Panc1 (cell line): ENCODE measurements at regions not wholly inside any gene's neighbourhood (a gene's known extent, or its start where the extent isn't known, plus 50 kb on each side); places are given as distances from the start of the nearest gene placed in this dataset.
"Not testable (repeated sequence)": the region's sequence is repeated elsewhere in the genome, so short reads cannot be mapped to it uniquely, and the experiment has no call there.

ENCODE experiments used
- ATAC-seq: fragments of 200-7000 bp; cut with Tn5 transposase; 2 replicates; pipeline ENCODE4 v1.9.1; 2020; ENCODE audit warnings: mild to moderate bottlenecking, moderate library complexity
- BruUV-seq: library from RNA; stranded (reverse); fragments of 400-500 nt; replicated peaks from 2 replicates; lab custom pipeline; 2021; lab: Mats Ljungman, UMichigan
- CTCF ChIA-PET: fragments of 300-600 bp; sonication (Branson Sonifier 250); formaldehyde crosslinking; loops from one replicate; lab custom pipeline; 2022; ENCODE audit warnings: antibody characterized with exemption; lab: Charles Lee
- POLR2A ChIA-PET: fragments of 300-600 bp; sonication (Branson Sonifier 250); formaldehyde crosslinking; loops from one replicate; lab custom pipeline; 2022; ENCODE audit warnings: antibody characterized with exemption; lab: Charles Lee
- DNase-seq: peaks from one replicate; pipeline ENCODE4 v3.0.0-alpha.2; 2010; ENCODE audit warnings: low read depth, low spot score
- H3K27ac ChIP-seq: 2 replicates; pipeline ENCODE4 v1.5.1; 2011; ENCODE audit warnings: mild to moderate bottlenecking, low read length, inconsistent platforms
- H3K27me3 ChIP-seq: fragments of 200-500 bp; sonication (Bioruptor generic); 2 replicates; pipeline ENCODE4 v1.6.0; 2014; ENCODE audit warnings: low read length, inconsistent platforms; ENCODE audit not compliant: control insufficient read depth, insufficient read depth
- H3K36me3 ChIP-seq: fragments of 200-500 bp; sonication (Bioruptor generic); 2 replicates; pipeline ENCODE4 v1.5.1; 2014; ENCODE audit warnings: inconsistent platforms, mild to moderate bottlenecking, low read length, moderate library complexity; ENCODE audit not compliant: control insufficient read depth, insufficient read depth
- H3K4me1 ChIP-seq: 2 replicates; pipeline ENCODE4 v1.5.1; 2011; ENCODE audit warnings: inconsistent platforms, mild to moderate bottlenecking, low read length, moderate library complexity; ENCODE audit not compliant: control insufficient read depth, insufficient read depth
- H3K4me3 ChIP-seq, 2 experiments: 2 replicates each; pipeline ENCODE4 v1.5.1; 2011 to 2012; ENCODE audit warnings: low read depth in 2 of 2, low read length in 2 of 2, mild to moderate bottlenecking in 2 of 2, inconsistent platforms in 1 of 2, moderate library complexity in 1 of 2
- H3K9me3 ChIP-seq: fragments of 200-500 bp; sonication (Bioruptor generic); 2 replicates; pipeline ENCODE4 v1.5.1; 2014; ENCODE audit warnings: low read depth, mild to moderate bottlenecking, inconsistent platforms, low read length, moderate library complexity; ENCODE audit not compliant: control insufficient read depth, insufficient read depth
- CTCF ChIP-seq: fragments of 450-650 bp; IDR thresholded peaks from 2 replicates; pipeline ENCODE4 v1.5.1; 2017; ENCODE audit warnings: mild to moderate bottlenecking
- POLR2AphosphoS5 ChIP-seq: IDR thresholded peaks from 2 replicates; pipeline ENCODE4 v1.6.1; 2012; ENCODE audit warnings: mild to moderate bottlenecking, low read depth, low read length, moderate library complexity
- REST ChIP-seq, 2 experiments: IDR thresholded peaks; 2 replicates each; pipeline ENCODE4 v1.6.1; 2011 to 2012; ENCODE audit warnings: low read depth in 2 of 2, control low read depth in 1 of 2, low read length in 1 of 2, mild to moderate bottlenecking in 1 of 2, moderate library complexity in 1 of 2; ENCODE audit not compliant: insufficient read depth in 1 of 2
- SIN3A ChIP-seq: IDR thresholded peaks from 2 replicates; pipeline ENCODE4 v1.6.1; 2012; ENCODE audit warnings: low read depth, mild to moderate bottlenecking, low read length, moderate library complexity, borderline replicate concordance; ENCODE audit not compliant: insufficient read depth
- TCF7L2 ChIP-seq: IDR thresholded peaks from 2 replicates; pipeline ENCODE4 v1.6.1; 2011; ENCODE audit warnings: mild to moderate bottlenecking, low read depth, low read length, inconsistent platforms
- in situ Hi-C: cut with HindIII; loops from 2 replicates; pipeline ENCODE4 v1.10.0; 2016; ENCODE audit warnings: low sequenced_read_pairs, low pct_unique_long_range_greater_than_20kb
- intact Hi-C: fragments of 100-400 bp; cut with micrococcal nuclease; formaldehyde crosslinking; loops from one replicate; pipeline ENCODE4 v1.10.0; 2022; ENCODE audit not compliant: unreplicated experiment

- no peak overlapping the region for H3K4me3 ChIP-seq
- H3K9me3 ChIP-seq = no peaks in the 10 kb centered on the region
- in situ Hi-C loops (no loop called here), intact Hi-C loops (no loop called here)
- H3K27me3 ChIP-seq = peaks cover 2% of the 10 kb centered on the region; the same call in 1 of the 2 replicates
- no peaks in the 10 kb centered on the region for H3K4me1 ChIP-seq
- no peaks in the 10 kb centered on the region for H3K36me3 ChIP-seq
- no peak for ATAC-seq
- no peak overlapping the region for H3K27ac ChIP-seq
- CTCF ChIA-PET = no interaction called here
- BruUV-seq = no TSS peak
- no peak for DNase-seq
- POLR2A ChIA-PET = no interaction called here
- no peak for TF ChIP-seq SIN3A
- TF ChIP-seq REST (IDR thresholded peaks at IDR 0.05; ENCODE audit: insufficient read depth in 1 of 2, low read depth in 2 of 2, low read length in 1 of 2) = no peak
- no peak for TF ChIP-seq POLR2AphosphoS5
- TF ChIP-seq CTCF = no peak
- TF ChIP-seq TCF7L2 = no peak
Measured at GRCh38 chr7:104074529-104074928, 85.1 kb upstream of the RELN start.

GRCh38 chr7:104071641-104072040 is 82.2 kb upstream of the RELN start:
- H3K4me1 ChIP-seq, ATAC-seq, H3K4me3 ChIP-seq, BruUV-seq, H3K9me3 ChIP-seq, H3K27me3 ChIP-seq, H3K36me3 ChIP-seq, DNase-seq, in situ Hi-C loops, POLR2A ChIA-PET, CTCF ChIA-PET, H3K27ac ChIP-seq, intact Hi-C loops: not testable (repeated sequence)

- Histone ChIP-seq H3K9me3 (no peaks in the 10 kb centered on the region), H3K4me3 (no peak overlapping the region), H3K27me3 (no peaks in the 10 kb centered on the region), H3K36me3 (no peaks in the 10 kb centered on the region), H3K4me1 (no peaks in the 10 kb centered on the region), H3K27ac (no peak overlapping the region)
- BruUV-seq = no TSS peak
- ATAC-seq (no peak), DNase-seq (no peak)
- ChIA-PET CTCF (no interaction called here), POLR2A (no interaction called here)
- intact Hi-C loops (no loop called here), in situ Hi-C loops (no loop called here)
- TF ChIP-seq POLR2AphosphoS5 = no peak
- TF ChIP-seq REST (IDR thresholded peaks at IDR 0.05; ENCODE audit: insufficient read depth in 1 of 2, low read depth in 2 of 2, low read length in 1 of 2) = no peak
- no peak for TF ChIP-seq TCF7L2
- TF ChIP-seq CTCF = no peak
- TF ChIP-seq SIN3A = no peak
Measured at GRCh38 chr7:104065491-104065890, 76.0 kb upstream of the RELN start.
